DND-41 (cell line): ENCODE measurements at regions not wholly inside any gene's neighbourhood (a gene's known extent, or its start where the extent isn't known, plus 50 kb on each side); places are given as distances from the start of the nearest gene placed in this dataset.

ENCODE experiments used
- CTCF ChIP-seq: IDR thresholded peaks from 2 replicates; pipeline ENCODE4 v1.5.1; 2012; ENCODE audit warnings: borderline replicate concordance, low read length, moderate library complexity, mild to moderate bottlenecking; ENCODE audit not compliant: poor library complexity, severe bottlenecking; ENCODE audit errors: extremely low read depth
- EZH2 ChIP-seq: IDR thresholded peaks from 3 replicates; pipeline ENCODE4 v1.6.1; 2012; ENCODE audit warnings: borderline replicate concordance, low read depth, mild to moderate bottlenecking, moderate library complexity, low read length, inconsistent platforms; ENCODE audit not compliant: severe bottlenecking

GRCh38 chr7:41391818-41392217 lies 311.1 kb downstream of the INHBA start:
- TF ChIP-seq CTCF (no peak), EZH2 (no peak)
